H1 (cell line): ENCODE measurements at regions not wholly inside any gene's neighbourhood (a gene's known extent, or its start where the extent isn't known, plus 50 kb on each side); places are given as distances from the start of the nearest gene placed in this dataset.

ENCODE experiments used
- CTCF ChIA-PET: fragments of 300-600 bp; sonication (Branson Sonifier 250); formaldehyde crosslinking; loops from one replicate; lab custom pipeline; 2021; ENCODE audit not compliant: partially characterized antibody; lab: Charles Lee
- POLR2A ChIA-PET: fragments of 300-600 bp; sonication (Branson Sonifier 250); formaldehyde crosslinking; loops from one replicate; lab custom pipeline; 2021; ENCODE audit warnings: inconsistent platforms; ENCODE audit not compliant: partially characterized antibody; lab: Charles Lee
- DNase-seq, 2 experiments: peaks; one replicate each; pipeline versions ENCODE4 v3.0.0 to v3.0.0-alpha.2; 2010 to 2022; ENCODE audit warnings: low spot score in 2 of 2, low read depth in 1 of 2, mixed read lengths in 1 of 2
- FAIRE-seq: peaks from 2 replicates; lab custom pipeline; 2011; peaks lifted over from hg19 to GRCh38; lab: Jason Lieb, UNC
- H2AFZ ChIP-seq: 2 replicates; pipeline ENCODE4 v1.8.1; 2012; ENCODE audit warnings: low read length, inconsistent platforms
- H2AK5ac ChIP-seq: 2 replicates; pipeline ENCODE4 v1.6.1; 2013; ENCODE audit warnings: low read depth, low read length
- H2BK120ac ChIP-seq: replicated peaks from 2 replicates; pipeline ENCODE3; 2013; ENCODE audit warnings: low read depth, low read length, inconsistent platforms
- H2BK12ac ChIP-seq: 2 replicates; pipeline ENCODE4 v1.6.1; 2013; ENCODE audit warnings: low read depth, low read length
- H2BK15ac ChIP-seq: 2 replicates; pipeline ENCODE4 v1.6.1; 2013; ENCODE audit warnings: low read length
- H2BK20ac ChIP-seq: 2 replicates; pipeline ENCODE4 v1.6.1; 2013; ENCODE audit warnings: low read length
- H2BK5ac ChIP-seq: 2 replicates; pipeline ENCODE4 v1.6.1; 2013; ENCODE audit warnings: low read depth, low read length
- H3K14ac ChIP-seq: 2 replicates; pipeline ENCODE4 v1.6.1; 2013; ENCODE audit warnings: inconsistent platforms; ENCODE audit not compliant: insufficient read length
- H3K18ac ChIP-seq: 2 replicates; pipeline ENCODE4 v1.6.1; 2013; ENCODE audit warnings: low read length; ENCODE audit errors: extremely low read depth
- H3K23ac ChIP-seq: 2 replicates; pipeline ENCODE4 v1.6.1; 2013; ENCODE audit warnings: inconsistent platforms; ENCODE audit not compliant: insufficient read length
- H3K23me2 ChIP-seq: 2 replicates; pipeline ENCODE4 v1.6.1; 2013; ENCODE audit warnings: low read depth, low read length
- H3K27ac ChIP-seq: 2 replicates; pipeline ENCODE4 v1.6.1; 2011; ENCODE audit warnings: low read depth, low read length, inconsistent platforms
- H3K27me3 ChIP-seq, 4 experiments: replicated peaks in 1 of 4; 1 replicate in 1 of 4; 2 replicates in 3 of 4; pipeline versions ENCODE4 v1.6.1 to v1.8.1; 2011 to 2013; ENCODE audit warnings: low read length in 3 of 4, mild to moderate bottlenecking in 3 of 4, inconsistent platforms in 2 of 4, mixed read lengths in 2 of 4, moderate library complexity in 1 of 4; ENCODE audit not compliant: control insufficient read depth in 3 of 4, insufficient read depth in 3 of 4; ENCODE audit errors: extremely low read depth in 1 of 4
- H3K36me3 ChIP-seq, 4 experiments: 2 replicates each; pipeline versions ENCODE4 v1.6.1 to v1.8.1; 2011 to 2013; ENCODE audit warnings: mild to moderate bottlenecking in 4 of 4, low read length in 3 of 4, moderate library complexity in 2 of 4, control low read depth in 1 of 4, inconsistent platforms in 1 of 4; ENCODE audit not compliant: insufficient read depth in 4 of 4, control insufficient read depth in 2 of 4
- H3K4ac ChIP-seq: replicated peaks from 2 replicates; pipeline ENCODE3; 2013; ENCODE audit warnings: low read length, low read depth, mixed read lengths, inconsistent platforms; ENCODE audit not compliant: insufficient read length
- H3K4me1 ChIP-seq, 4 experiments: replicated peaks in 1 of 4; 1 replicate in 1 of 4; 2 replicates in 3 of 4; pipeline versions ENCODE4 v1.6.1 to v1.8.1; 2011 to 2013; ENCODE audit warnings: low read length in 3 of 4, inconsistent platforms in 2 of 4, mixed read lengths in 1 of 4; ENCODE audit not compliant: insufficient read depth in 4 of 4, control insufficient read depth in 3 of 4
- H3K4me2 ChIP-seq, 2 experiments: 2 replicates each; pipeline versions ENCODE4 v1.6.1 to v1.8.1; 2011 to 2013; ENCODE audit warnings: low read depth in 2 of 2, low read length in 2 of 2, control low read depth in 1 of 2, inconsistent platforms in 1 of 2, mild to moderate bottlenecking in 1 of 2; ENCODE audit not compliant: insufficient read depth in 1 of 2
- H3K4me3 ChIP-seq, 4 experiments: fragments of 200-600, 300-600 bp in 1 of 4; sonication (generic), shearing (Covaris generic), sonication (Bioruptor Twin) in 1 of 4; 2 replicates each; pipeline versions ENCODE4 v1.5.1 to v1.8.1; 2011 to 2016; ENCODE audit warnings: low read length in 4 of 4, low read depth in 3 of 4, control low read depth in 2 of 4, inconsistent platforms in 2 of 4, mild to moderate bottlenecking in 2 of 4, mixed read lengths in 1 of 4, moderate library complexity in 1 of 4; ENCODE audit not compliant: insufficient read depth in 2 of 4; ENCODE audit errors: extremely low read depth in 1 of 4
- H3K56ac ChIP-seq: replicated peaks from 2 replicates; pipeline ENCODE3; 2013; ENCODE audit warnings: low read depth, mild to moderate bottlenecking, mixed read lengths, low read length, inconsistent platforms; ENCODE audit not compliant: insufficient read length
- H3K79me1 ChIP-seq: 2 replicates; pipeline ENCODE4 v1.6.1; 2013; ENCODE audit warnings: low read depth, low read length, control low read depth
- H3K79me2 ChIP-seq, 2 experiments: 2 replicates each; pipeline versions ENCODE4 v1.6.1 to v1.8.1; 2012 to 2013; ENCODE audit warnings: low read length in 2 of 2, mild to moderate bottlenecking in 2 of 2, inconsistent platforms in 1 of 2; ENCODE audit not compliant: insufficient read depth in 2 of 2, control insufficient read depth in 1 of 2
- H3K9ac ChIP-seq, 4 experiments: replicated peaks in 1 of 4; 1 replicate in 1 of 4; 2 replicates in 3 of 4; pipeline versions ENCODE4 v1.6.1 to v1.8.1; 2011 to 2013; ENCODE audit warnings: low read depth in 3 of 4, low read length in 3 of 4, control low read depth in 2 of 4, mild to moderate bottlenecking in 2 of 4, moderate library complexity in 2 of 4, inconsistent platforms in 1 of 4; ENCODE audit errors: extremely low read depth in 1 of 4
- H3K9me3 ChIP-seq, 2 experiments: 2 replicates each; pipeline versions ENCODE4 v1.6.1 to v1.8.1; 2012 to 2013; ENCODE audit warnings: mild to moderate bottlenecking in 2 of 2, moderate library complexity in 2 of 2, control low read depth in 1 of 2, inconsistent platforms in 1 of 2, low read depth in 1 of 2, low read length in 1 of 2, mixed read lengths in 1 of 2; ENCODE audit not compliant: insufficient read depth in 2 of 2
- H4K20me1 ChIP-seq, 2 experiments: replicated peaks in 1 of 2; 2 replicates each; pipeline versions ENCODE3 to v1.8.1; 2011 to 2013; ENCODE audit warnings: inconsistent platforms in 2 of 2, low read length in 2 of 2, mild to moderate bottlenecking in 1 of 2; ENCODE audit not compliant: insufficient read depth in 2 of 2, control insufficient read depth in 1 of 2
- H4K5ac ChIP-seq: 2 replicates; pipeline ENCODE4 v1.6.1; 2013; ENCODE audit warnings: low read length, low read depth, mixed read lengths, inconsistent platforms; ENCODE audit not compliant: insufficient read length
- H4K8ac ChIP-seq: 2 replicates; pipeline ENCODE4 v1.8.0; 2013; ENCODE audit warnings: mild to moderate bottlenecking, moderate library complexity, low read length, inconsistent platforms; ENCODE audit not compliant: insufficient read depth; ENCODE audit errors: extremely low read depth
- H4K91ac ChIP-seq: replicated peaks from 2 replicates; pipeline ENCODE3; 2013; ENCODE audit warnings: low read length, mixed read lengths, inconsistent platforms; ENCODE audit not compliant: insufficient read length
- CEBPB ChIP-seq: IDR thresholded peaks from 2 replicates; pipeline ENCODE4 v1.6.1; 2012; ENCODE audit warnings: low read depth, low read length
- JUND ChIP-seq: IDR thresholded peaks from 2 replicates; pipeline ENCODE4 v1.6.1; 2011; ENCODE audit warnings: mild to moderate bottlenecking, improper control_type of control experiment, low read length
- KDM4A ChIP-seq: IDR thresholded peaks from one replicate; pipeline ENCODE4 v1.7.1; 2012; ENCODE audit warnings: low read depth, mild to moderate bottlenecking, moderate library complexity, low read length, inconsistent platforms; ENCODE audit not compliant: severe bottlenecking
- NRF1 ChIP-seq: IDR thresholded peaks from 2 replicates; pipeline ENCODE4 v1.6.1; 2011; ENCODE audit warnings: mild to moderate bottlenecking, low read depth, low read length, improper control_type of control experiment
- TCF12 ChIP-seq: IDR thresholded peaks from 2 replicates; pipeline ENCODE4 v1.6.1; 2011; ENCODE audit warnings: low read depth, mild to moderate bottlenecking, low read length
- WGBS, 2 experiments: shearing (Covaris generic) in 1 of 2; methylation state at CpG; one replicate each; pipeline versions ENCODE4 v1.1.6 to v1.1.7; 2013 to 2015; ENCODE audit warnings: low lambda C conversion rate in 2 of 2, mixed read lengths in 2 of 2, inconsistent platforms in 1 of 2, low coverage in 1 of 2, missing lambda C conversion rate in 1 of 2; ENCODE audit not compliant: insufficient replicate concordance in 2 of 2, insufficient coverage in 1 of 2, insufficient read length in 1 of 2; ENCODE audit errors: extremely low coverage in 1 of 2, missing lambda C conversion rate in 1 of 2; 5-methylcytosine and 5-hydroxymethylcytosine counted together
- TF ChIP-seq, protein P1 (sequence below), 3 experiments: IDR thresholded peaks; 1 replicate in 2 of 3; 2 replicates in 1 of 3; pipeline versions ENCODE4 v1.5.1 to v1.6.1; 2011; ENCODE audit warnings: low read length in 3 of 3, mild to moderate bottlenecking in 3 of 3, inconsistent platforms in 2 of 3, low read depth in 1 of 3, moderate library complexity in 1 of 3; ENCODE audit not compliant: insufficient read depth in 1 of 3; ENCODE audit errors: control extremely low read depth in 1 of 3

DNA sequence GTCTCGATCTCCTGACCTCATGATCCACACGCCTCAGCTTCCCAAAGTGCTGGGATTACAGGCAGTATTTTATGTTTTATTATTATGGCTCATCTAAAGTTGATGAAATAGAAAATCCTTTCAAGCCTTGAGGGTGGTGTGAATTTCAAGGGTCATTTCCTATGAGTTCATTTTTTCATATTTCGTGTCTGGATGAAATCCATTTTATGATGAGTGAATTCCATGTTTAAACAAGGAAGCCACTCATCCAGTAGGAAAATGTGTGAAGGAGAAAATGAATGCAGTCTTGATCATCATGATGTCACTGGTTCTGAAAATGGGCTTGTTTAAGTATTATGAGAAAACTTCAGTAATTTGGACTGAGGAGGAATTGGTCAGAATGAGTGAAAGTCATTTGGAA lies 74.6 kb upstream of the ZSWIM6 start:
- FAIRE-seq (no peak), DNase-seq (no peak)
- H3K4ac ChIP-seq, result no peak overlapping the region
- H3K14ac ChIP-seq, result no peak overlapping the region
- H3K27me3 ChIP-seq, result no peaks in the 10 kb centered on the region
- TF ChIP-seq CEBPB (no peak), JUND (no peak), KDM4A (no peak), NRF1 (no peak), TCF12 (no peak)
- TF ChIP-seq, protein P1, sequence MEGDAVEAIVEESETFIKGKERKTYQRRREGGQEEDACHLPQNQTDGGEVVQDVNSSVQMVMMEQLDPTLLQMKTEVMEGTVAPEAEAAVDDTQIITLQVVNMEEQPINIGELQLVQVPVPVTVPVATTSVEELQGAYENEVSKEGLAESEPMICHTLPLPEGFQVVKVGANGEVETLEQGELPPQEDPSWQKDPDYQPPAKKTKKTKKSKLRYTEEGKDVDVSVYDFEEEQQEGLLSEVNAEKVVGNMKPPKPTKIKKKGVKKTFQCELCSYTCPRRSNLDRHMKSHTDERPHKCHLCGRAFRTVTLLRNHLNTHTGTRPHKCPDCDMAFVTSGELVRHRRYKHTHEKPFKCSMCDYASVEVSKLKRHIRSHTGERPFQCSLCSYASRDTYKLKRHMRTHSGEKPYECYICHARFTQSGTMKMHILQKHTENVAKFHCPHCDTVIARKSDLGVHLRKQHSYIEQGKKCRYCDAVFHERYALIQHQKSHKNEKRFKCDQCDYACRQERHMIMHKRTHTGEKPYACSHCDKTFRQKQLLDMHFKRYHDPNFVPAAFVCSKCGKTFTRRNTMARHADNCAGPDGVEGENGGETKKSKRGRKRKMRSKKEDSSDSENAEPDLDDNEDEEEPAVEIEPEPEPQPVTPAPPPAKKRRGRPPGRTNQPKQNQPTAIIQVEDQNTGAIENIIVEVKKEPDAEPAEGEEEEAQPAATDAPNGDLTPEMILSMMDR (IDR thresholded peaks at IDR 0.05; ENCODE audit: control extremely low read depth in 1 of 3, insufficient read depth in 1 of 3, low read depth in 1 of 3, low read length in 3 of 3), result no peak
- H3K27ac ChIP-seq, result no peak overlapping the region
- H2BK120ac ChIP-seq, result no peak overlapping the region
- H3K18ac ChIP-seq, result no peak overlapping the region
- 100% methylated on average over 3 of the region's 3 CpGs; no CpG with 5 or more reads in 1 of the 2 experiments for WGBS, 2 experiments
- no peak overlapping the region for H2BK12ac ChIP-seq
- no peaks in the 10 kb centered on the region for H3K23me2 ChIP-seq
- ChIA-PET CTCF (no interaction called here), POLR2A (no interaction called here)
- H4K5ac ChIP-seq, result no peak overlapping the region
- H3K23ac ChIP-seq, result no peak overlapping the region
- H3K79me1 ChIP-seq, result no peaks in the 10 kb centered on the region
- H4K20me1 ChIP-seq, result no peaks in the 10 kb centered on the region
- no peak overlapping the region for H3K4me2 ChIP-seq
- no peak overlapping the region for H4K91ac ChIP-seq
- H3K56ac ChIP-seq, result no peak overlapping the region
- no peak overlapping the region for H2BK5ac ChIP-seq
- no peaks in the 10 kb centered on the region for H3K9me3 ChIP-seq
- no peak overlapping the region for H2BK20ac ChIP-seq
- no peak overlapping the region for H4K8ac ChIP-seq
- H3K79me2 ChIP-seq, result no peaks in the 10 kb centered on the region
- H2BK15ac ChIP-seq, result no peak overlapping the region
- no peak overlapping the region for H3K4me3 ChIP-seq
- no peaks in the 10 kb centered on the region for H3K36me3 ChIP-seq
- no peak overlapping the region for H2AFZ ChIP-seq
- H3K9ac ChIP-seq, result no peak overlapping the region
- no peaks in the 10 kb centered on the region; a peak in 1 of 7 replicates for H3K4me1 ChIP-seq
- H2AK5ac ChIP-seq, result no peak overlapping the region
